ENCODE measurements at regions not wholly inside any gene's neighbourhood (a gene's known extent, or its start where the extent isn't known, plus 50 kb on each side); places are given as distances from the start of the nearest gene placed in this dataset.
A peak's percentile ranks its signal among the peaks of the same experiment; 100 is the strongest.
"Not testable (repeated sequence)": the region's sequence is repeated elsewhere in the genome, so short reads cannot be mapped to it uniquely, and the experiment has no call there.

- DNase-seq = not testable (repeated sequence)
Observed at GRCh38 chr2:132273585-132273984, 111.8 kb upstream of the ANKRD30BL start.

GRCh38 chr2:132274000-132274399, 112.2 kb upstream of the ANKRD30BL start:
- no peak for DNase-seq

DNA sequence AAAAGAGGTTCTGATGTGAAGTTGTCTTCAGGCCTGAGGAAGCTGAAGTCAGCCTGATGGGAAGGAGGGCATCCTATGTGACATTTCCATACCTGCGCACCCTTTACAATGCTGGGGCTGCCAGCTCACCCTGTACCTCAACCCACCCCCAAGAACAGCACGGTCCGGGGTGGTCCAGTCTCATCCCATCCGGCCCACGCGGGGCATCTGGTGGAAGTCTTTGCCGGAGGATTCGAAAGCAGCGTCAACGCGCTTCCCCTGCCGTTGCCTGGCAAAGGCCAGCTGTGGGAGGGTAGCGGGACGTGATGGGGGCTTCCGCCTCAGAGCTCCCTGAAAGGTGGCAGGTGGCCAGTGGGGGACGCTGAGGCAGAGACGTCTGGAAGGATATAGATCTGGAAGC, 113.6 kb upstream of the ANKRD30BL start:
- DNase-seq = no peak

GRCh38 chr2:132276571-132276981, 114.8 kb upstream of the ANKRD30BL start:
- DNase-seq = no peak

DNA sequence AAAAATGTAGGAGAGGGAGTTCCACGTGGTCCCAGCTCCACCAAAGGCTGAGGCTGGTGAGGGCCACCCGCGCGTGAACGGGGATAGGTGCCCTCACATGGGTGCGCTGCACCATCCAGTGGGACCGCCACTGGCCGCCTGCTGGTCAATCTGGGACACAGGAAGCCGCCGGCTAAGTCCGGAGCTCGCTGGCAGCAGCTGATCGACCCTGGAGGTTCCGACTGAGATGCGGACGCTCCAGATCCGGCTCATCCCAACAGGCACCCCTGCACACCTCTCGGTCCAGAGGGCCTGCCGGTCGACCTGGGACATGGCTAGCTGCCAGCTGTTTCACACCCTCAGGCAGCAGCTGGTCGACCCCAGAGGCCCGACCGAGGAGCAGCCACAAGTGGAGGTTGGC, 116.5 kb upstream of the ANKRD30BL start:
- DNase-seq = no peak

DNA sequence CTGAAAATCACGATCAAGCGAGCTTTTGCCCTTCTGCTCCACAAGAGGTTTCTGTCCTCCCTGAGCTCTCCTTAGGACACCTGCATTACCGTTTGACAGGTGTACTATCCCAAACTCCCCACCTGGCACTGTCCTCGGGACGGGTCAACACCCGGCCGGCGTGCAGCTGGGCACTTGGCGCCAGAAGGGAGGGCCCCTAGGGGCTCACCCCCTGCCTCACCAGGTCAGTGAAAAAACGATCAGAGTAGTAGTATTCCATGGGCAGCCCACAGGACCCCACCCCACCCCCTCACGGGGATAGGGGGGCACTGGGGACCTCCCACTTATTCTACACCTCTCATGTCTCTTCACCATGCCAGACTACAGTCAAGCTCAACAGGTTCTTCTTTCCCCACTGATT, 117.6 kb upstream of the ANKRD30BL start:
- DNase-seq = no peak

- no peak for DNase-seq
Observed at GRCh38 chr2:132279930-132280615, 118.3 kb upstream of the ANKRD30BL start.

DNA sequence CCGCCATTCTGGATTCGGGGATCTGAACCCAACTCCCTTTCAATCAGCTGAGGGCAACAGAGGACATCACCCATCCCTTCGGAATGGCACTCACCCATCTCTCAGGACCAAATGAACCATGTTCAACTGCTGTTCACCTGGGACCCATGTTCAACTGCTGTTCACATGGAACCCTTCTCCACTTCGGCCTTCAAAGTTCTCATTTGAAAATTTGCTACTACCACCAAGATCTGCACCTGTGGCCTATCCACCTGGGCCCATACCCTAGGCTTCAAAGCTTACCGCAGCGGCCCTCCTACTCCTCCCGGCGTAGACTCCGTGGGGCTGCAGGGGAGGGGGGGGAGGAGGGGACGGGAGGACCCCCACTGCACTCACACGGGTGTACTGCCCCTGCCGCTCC, 119.2 kb upstream of the ANKRD30BL start:
- no peak for DNase-seq

GRCh38 chr2:132282104-132282503, 120.4 kb upstream of the ANKRD30BL start:
- not testable (repeated sequence) for DNase-seq

DNA sequence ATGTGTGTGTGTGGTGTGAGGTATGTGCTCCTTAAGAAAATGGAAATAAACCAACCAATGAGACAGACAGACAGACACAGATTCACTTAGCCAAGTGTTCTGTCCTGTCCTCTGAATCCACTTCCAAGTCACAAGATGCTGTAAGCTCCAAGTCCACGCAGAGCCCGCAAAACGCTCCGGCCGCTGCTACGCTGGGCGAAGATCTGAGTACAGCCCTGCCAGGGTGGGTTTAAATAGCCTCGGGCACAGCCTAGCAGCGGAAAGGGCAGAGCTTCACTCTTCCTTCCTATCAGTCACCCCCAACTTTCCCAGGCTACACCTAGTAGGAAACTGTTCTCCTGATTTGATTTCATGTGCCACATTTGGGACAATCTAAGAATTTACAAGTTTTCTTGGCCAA, 121.2 kb upstream of the ANKRD30BL start:
- no peak for DNase-seq

- DNase-seq = not testable (repeated sequence)
Observed at GRCh38 chr2:132286289-132286911, 124.6 kb upstream of the ANKRD30BL start.

DNA sequence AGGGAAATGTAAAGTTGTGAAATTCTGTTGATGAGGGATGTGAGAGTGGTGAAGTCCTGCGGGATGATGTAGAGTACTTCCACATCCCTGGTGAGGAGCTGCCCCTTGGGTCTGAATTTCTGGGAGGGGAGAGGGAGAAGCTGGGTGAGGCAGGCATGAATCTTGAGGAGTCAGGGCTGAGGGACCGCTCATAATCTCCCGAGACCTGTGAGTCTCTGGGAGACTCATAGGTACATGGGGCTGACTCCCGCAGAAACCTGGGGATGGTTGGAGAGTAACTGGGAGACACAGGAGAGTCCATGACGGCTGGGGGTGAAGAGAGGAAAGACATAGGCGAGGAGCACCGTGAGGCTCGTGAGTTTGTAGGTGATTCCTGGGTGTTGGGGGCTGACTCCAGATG, 126.2 kb upstream of the ANKRD30BL start:
- not testable (repeated sequence) for DNase-seq

DNA sequence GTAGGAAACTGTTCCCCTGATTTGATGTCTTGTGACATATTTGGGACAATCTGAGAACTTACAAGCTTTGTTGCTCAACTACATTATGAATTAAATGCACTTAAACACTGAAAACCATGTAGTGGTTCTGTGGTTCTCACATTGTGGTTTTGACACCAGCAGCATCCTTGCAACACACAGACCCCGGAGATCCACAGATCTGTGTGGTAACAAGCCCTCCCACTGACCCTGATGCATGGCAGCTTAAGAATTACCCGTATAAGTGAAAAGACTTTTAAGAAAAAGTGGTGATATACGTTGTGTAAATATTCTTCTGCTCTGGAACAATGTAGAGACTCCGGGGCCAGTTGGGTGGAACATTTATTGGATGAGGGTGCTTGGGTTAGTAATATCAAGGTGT, 127.4 kb upstream of the ANKRD30BL start:
- not testable (repeated sequence) for DNase-seq

GRCh38 chr2:132289812-132290211, 126.8 kb upstream of the GPR39 start:
- DNase-seq = not testable (repeated sequence)

DNA sequence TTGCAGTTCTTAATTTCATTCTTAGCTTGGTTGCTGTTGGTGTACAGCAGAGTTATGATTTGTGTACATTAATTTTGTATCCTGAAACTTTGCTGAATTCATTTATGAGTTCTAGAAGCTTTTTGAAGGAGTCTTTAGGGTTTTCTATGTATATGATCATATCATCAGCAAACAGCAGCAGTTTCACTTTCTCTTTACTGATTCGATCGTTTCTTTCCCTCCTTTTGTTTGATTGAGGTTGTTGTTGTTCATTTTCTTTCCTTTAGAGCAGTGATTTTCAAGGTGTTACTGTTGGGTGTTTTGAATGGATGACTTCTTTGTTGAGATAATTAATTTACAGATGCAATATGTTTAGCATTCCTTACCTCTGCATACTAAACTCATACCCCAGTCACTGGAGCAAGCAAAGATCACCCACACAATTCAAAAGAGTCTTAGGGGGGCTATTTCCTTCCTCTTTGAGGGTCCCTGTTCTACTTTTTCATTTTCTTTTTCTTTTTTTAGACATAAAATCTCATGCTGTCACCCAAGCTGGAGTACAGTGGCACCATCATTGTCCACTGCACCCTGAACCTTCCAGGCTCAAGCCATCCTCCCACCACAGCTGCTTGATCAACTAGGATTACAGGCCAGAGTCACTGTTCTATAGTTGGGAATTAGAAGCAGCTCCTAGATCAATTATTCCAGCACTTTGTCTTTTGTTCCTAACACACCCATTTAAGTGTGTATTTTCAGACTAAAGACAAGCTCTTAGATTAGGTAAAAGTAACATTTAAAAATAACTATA, 115.8 kb upstream of the GPR39 start:
- not testable (repeated sequence) for DNase-seq

DNA sequence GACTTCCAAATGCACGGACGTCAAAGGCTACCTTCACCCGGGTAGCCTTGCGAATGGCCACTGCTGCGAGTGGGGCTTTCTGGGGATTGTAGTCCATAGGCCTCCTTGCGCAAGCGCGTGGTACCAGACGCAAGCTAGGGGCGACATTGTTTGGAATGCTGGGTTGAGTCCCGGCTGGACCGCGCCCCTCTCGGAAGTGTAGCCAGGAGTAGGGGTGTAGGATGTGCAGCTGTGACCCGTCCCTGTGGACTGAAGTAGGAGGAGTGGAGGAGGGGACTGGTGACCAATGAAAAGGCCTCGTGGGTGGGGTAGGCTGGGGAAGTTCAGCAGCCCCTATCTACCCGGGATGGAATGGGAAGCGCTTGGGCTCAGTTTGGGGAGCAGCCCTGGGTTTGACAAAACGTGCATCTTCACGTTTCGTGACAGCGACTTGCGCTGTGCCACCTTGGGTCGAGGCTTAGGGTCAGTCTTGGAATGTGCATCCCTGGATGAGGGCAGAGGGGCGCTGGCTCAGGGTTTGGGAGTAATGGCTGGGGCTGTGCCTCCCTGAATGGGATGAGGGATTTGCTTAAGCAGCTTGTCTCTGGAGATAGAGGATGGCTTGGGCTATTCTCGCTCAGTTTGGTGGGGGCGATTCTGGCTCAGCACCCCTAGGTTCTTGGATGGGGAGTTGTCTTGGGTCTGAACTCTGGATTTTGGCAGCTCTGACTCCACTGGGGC, 111.8 kb upstream of the GPR39 start:
- DNase-seq = peak; percentile 45

DNA sequence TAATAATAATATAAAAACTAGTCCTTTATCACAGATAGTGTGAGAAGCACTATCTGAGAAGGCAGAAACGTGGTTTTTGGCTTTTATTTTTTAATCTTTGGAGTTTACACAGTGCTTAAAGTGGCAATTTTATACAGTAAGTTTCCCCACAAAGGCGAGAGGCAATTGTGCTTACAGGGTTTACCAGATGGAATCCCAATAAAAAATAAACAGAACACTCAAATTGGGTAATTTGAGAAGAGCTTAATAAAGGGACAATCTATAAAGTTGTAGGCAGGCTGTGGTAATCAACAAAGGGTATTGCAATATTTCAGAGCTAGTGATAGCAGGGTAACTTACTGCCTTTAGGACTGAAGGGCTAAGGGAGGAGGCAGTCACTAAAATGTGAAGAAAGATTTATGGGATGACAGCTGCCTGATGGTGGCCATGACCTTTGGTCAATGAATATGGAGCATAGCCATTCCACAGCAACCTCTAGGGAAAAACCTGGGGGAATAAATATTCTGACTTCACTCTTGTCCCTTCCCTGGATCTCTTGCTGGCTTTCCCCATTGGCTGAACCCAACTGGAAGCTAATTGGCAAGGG, 108.9 kb upstream of the GPR39 start:
- DNase-seq = not testable (repeated sequence)

DNA sequence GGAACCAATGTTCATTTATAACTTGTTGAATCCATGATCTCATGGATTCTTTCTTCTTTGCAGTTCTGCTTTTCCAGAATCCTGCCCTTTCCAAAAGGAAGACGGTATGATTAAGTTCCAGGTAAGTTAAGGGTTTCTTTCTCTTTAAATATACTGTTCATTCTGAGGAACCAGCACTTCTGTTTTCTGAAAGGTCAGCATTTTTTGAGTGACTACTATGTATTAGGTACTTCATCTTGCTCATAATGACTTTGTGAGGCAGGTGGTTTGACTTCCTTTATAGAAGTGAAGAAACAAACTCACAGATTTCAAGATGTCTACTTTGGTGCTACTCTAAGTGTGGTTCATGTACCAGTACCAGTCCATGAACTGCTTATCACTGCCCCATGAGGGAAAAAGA, 107.4 kb upstream of the GPR39 start:
- DNase-seq = not testable (repeated sequence)

DNA sequence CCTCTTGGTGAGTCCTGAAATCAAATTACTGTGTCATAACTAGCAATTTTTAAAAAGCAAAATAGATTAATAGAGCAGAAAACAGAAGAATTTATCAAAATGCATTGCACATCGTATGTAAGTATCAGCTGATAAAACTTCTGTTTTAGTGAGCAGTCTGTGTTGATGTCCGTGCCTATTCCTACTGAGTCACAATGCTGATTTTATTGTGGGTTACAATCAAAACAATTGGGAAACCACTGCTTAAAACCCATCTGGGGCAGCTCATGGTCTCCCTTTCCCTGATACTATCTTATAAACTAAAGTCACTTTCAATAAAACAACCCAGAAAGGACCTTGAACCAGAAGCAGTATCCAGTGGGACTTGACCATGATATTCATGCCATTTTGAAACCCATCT, 101.1 kb upstream of the GPR39 start:
- DNase-seq = not testable (repeated sequence)

DNA sequence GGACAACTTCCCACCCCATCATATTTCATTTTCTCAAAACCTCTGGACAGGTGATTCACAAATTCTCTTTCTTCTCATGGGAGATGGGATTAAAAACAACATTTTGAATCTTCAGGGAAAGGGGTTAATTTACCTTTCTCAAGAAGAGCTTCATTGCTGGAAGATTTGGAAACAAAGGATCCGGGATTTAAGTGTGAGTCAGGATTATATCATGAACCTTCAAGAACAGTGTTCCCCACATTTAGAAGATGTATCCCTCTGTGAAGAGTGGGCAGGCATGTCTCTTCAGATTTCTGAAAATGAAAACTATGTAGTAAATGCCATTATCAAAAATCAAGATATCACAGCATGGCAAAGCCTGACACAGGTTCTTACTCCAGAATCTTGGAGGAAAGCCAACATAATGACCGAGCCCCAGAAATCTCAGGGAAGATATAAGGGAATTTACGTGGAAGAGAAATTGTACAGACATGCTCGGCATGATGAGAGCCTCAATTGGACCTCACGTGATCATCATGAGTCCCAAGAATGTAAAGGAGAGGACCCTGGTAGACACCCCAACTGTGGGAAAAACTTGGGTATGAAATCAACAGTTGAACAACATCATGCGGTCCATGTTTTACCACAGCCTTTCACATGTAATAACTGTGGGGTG, 99.5 kb upstream of the GPR39 start:
- DNase-seq = not testable (repeated sequence)

DNA sequence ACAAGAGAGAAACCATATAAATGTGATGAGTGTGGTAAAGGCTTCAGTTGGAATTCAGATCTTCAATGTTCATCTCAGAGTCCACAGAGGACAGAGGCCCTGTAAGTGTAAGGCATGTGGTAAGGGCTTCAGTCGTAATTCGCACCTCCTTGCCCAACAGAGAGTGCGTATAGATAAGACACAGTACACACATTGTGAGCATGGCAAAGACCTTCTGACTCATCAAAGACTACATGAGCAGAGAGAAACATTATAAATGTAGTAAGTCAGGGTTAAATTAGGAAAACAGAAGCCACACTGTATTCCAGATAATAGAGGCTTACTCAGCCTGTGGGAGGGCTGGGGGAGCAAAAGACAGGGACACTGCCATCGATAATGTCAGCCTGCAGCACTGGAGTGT, 98.1 kb upstream of the GPR39 start:
- DNase-seq = not testable (repeated sequence)

GRCh38 chr2:132324005-132324404, 92.6 kb upstream of the GPR39 start:
- not testable (repeated sequence) for DNase-seq

Data from NCI-H2227 treated with DMSO at 0.1 percent for 48 hours (cell line).